ENCODE measurements at regions not wholly inside any gene's neighbourhood (a gene's known extent, or its start where the extent isn't known, plus 50 kb on each side); places are given as distances from the start of the nearest gene placed in this dataset.

DNA sequence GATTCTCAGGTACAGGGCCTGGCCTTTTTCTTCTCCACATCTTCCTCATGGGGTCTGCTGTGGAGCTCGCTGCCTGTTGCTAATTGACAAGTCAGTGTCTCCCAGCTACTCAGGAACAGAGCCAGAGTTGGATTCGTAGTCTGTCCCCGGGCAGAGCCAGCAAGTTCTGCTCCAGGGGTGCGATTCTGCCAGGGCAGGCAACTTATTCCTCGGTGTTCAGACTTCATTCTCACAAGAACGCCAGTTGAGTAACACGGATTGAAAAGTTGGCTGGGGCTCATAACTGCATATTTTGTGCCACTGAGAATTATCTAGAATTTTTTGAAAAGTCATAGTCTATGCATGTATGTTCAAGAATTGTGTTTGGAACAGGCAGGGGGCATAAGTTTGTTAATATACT lies 336.7 kb upstream of the NPVF start:
- H3K4me3 ChIP-seq (replicated peaks in 1 of 2; ENCODE audit: low read depth in 2 of 2, low read length in 2 of 2) = no peak overlapping the region
- TF ChIP-seq, protein P1, sequence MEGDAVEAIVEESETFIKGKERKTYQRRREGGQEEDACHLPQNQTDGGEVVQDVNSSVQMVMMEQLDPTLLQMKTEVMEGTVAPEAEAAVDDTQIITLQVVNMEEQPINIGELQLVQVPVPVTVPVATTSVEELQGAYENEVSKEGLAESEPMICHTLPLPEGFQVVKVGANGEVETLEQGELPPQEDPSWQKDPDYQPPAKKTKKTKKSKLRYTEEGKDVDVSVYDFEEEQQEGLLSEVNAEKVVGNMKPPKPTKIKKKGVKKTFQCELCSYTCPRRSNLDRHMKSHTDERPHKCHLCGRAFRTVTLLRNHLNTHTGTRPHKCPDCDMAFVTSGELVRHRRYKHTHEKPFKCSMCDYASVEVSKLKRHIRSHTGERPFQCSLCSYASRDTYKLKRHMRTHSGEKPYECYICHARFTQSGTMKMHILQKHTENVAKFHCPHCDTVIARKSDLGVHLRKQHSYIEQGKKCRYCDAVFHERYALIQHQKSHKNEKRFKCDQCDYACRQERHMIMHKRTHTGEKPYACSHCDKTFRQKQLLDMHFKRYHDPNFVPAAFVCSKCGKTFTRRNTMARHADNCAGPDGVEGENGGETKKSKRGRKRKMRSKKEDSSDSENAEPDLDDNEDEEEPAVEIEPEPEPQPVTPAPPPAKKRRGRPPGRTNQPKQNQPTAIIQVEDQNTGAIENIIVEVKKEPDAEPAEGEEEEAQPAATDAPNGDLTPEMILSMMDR (IDR thresholded peaks at IDR 0.05; ENCODE audit: low read depth, low read length) = no peak
- DNase-seq (ENCODE audit: low read depth in 2 of 2) = peak in 1 of 2 donors; percentile 13

DNA sequence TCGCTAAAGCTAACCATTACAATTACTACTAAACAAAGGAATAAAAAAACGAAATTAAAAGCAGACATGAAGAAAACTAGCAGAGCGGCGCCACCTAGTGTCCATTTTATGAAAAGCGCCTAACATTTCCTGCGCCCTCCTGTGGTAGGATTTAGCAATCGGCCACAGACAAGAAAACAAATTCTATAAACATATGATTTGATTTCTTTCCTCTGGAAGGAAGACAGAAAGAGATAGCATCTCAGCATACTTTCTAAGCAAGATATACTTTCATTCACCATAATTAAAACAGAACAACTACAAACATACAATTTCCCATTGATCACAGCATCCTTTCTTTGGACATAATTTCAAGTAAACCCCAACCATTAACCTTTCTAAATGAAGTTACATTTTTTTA lies 337.7 kb upstream of the NPVF start:
- no peak overlapping the region for H3K4me3 ChIP-seq (replicated peaks in 1 of 2; ENCODE audit: low read depth in 2 of 2, low read length in 2 of 2)
- TF ChIP-seq, protein P1 (IDR thresholded peaks at IDR 0.05; ENCODE audit: low read depth, low read length) = peak; percentile 100
- DNase-seq (ENCODE audit: low read depth in 2 of 2) = peak; percentile 78 to 84

DNA sequence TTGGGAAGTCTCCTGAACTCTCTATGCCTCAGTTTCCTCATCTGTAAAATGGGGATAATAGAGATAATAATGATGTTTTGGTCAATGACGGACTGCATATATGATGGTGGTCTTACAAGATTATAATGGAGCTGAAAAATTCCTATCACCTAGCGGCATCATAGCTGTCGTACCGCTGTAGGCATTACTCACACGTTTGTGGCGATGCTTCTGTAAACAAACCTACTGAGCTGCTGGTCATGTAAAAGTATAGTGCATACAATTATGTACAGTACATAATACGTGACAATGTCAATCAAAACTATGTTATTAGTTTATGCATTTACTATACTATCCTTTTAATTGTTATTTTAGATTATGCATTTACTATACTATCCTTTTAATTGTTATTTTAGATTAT lies 339.1 kb upstream of the NPVF start:
- TF ChIP-seq, protein P1 (IDR thresholded peaks at IDR 0.05; ENCODE audit: low read depth, low read length) = no peak
- no peak for DNase-seq (ENCODE audit: low read depth in 2 of 2)

DNA sequence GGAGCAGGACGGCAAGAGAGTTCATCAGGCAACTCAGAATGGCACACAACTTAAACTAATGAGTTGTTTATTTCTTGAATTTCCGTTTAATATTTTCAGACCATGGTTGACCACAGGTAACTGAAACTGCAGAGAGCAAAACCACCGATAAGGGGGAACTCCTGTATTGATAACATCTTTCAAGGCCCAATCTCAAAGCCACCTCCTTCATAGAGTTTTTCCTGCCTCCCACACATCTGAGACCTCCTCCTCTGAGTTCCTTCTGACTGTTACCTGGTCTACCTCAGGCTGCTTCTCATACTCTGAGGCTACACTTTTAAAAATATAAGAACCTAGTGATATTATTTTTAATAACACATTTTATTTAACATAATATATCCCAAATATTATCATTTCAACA lies 341.5 kb upstream of the NPVF start:
- DNase-seq (ENCODE audit: low read depth in 2 of 2) = no peak
- TF ChIP-seq, protein P1 (IDR thresholded peaks at IDR 0.05; ENCODE audit: low read depth, low read length) = no peak
- H3K4me3 ChIP-seq (replicated peaks in 1 of 2; ENCODE audit: low read depth in 2 of 2, low read length in 2 of 2) = no peak overlapping the region

More for the DNA sequence above, 339.1 kb upstream of the NPVF start:
- no peak overlapping the region for H3K4me3 ChIP-seq (replicated peaks in 1 of 2; ENCODE audit: low read depth in 2 of 2, low read length in 2 of 2)

DNA sequence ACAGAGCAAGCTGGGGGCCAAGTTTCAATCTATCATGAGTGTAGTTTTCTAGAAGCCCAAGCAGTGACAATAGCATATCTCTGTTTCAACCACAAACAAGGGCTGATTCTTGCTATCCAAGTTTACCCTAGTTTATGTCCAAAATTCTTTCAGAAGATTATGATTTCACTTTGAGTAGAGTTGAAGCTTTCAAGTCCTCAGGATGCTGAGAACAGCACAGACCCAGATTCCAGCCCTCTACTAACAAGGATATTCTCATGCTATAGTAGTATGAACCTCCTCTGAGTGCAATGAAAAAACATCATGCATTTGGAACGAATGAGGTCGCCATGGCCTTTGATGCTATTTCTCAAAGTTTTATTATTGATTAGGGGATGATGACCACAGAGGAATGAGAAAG lies 344.1 kb upstream of the NPVF start:
- DNase-seq (ENCODE audit: low read depth in 2 of 2) = no peak
- no peak overlapping the region for H3K4me3 ChIP-seq (replicated peaks in 1 of 2; ENCODE audit: low read depth in 2 of 2, low read length in 2 of 2)
- TF ChIP-seq, protein P1 (IDR thresholded peaks at IDR 0.05; ENCODE audit: low read depth, low read length) = no peak

DNA sequence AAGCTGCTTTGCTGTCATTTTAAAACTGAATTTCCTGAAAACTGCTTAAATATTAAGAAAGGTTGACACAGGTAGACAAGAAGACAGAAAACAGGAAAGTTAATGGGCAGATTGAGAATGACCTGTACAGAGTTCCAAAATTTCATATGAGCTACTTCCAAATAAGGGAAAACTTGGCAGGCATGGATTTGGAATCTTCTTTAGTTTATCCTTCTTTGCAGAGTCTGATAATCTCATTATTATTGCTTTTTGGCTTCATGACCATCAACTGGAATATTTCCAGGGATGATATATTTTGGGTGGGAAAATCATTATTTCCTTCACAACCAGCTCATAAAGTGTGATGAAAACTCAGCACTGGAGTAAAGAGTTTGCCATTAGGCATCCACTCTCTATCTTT lies 346.5 kb upstream of the NPVF start:
- H3K4me3 ChIP-seq (replicated peaks in 1 of 2; ENCODE audit: low read depth in 2 of 2, low read length in 2 of 2) = no peak overlapping the region
- TF ChIP-seq, protein P1 (IDR thresholded peaks at IDR 0.05; ENCODE audit: low read depth, low read length) = no peak
- no peak for DNase-seq (ENCODE audit: low read depth in 2 of 2)

DNA sequence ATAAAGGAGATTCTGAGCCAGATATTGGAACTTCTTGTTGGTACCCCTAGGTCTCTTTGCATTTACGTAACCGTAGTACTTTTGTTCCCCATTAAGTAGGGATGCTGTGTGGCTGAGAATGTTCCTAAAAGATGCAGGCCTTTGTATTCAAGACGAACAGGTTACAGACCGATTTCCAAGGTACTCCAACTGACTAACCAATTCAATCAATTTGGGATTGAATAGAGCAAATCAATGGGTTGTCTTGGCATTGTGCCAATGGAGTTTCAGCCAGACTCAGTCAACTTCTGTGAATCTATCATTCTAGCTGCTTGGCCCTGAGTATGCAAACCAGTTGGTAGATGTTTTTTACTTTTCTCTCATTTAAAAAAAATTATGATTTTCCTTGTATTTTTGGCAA lies 347.3 kb upstream of the NPVF start:
- DNase-seq (ENCODE audit: low read depth in 2 of 2) = no peak
- TF ChIP-seq, protein P1 (IDR thresholded peaks at IDR 0.05; ENCODE audit: low read depth, low read length) = no peak
- H3K4me3 ChIP-seq (replicated peaks in 1 of 2; ENCODE audit: low read depth in 2 of 2, low read length in 2 of 2) = no peak overlapping the region
